A673 (cell line): ENCODE measurements at regions not wholly inside any gene's neighbourhood (a gene's known extent, or its start where the extent isn't known, plus 50 kb on each side); places are given as distances from the start of the nearest gene placed in this dataset.

Experiments used
- CTCF ChIP-seq: fragments of 300-800, 200-600 bp; sonication (generic); conservative IDR thresholded peaks from 2 replicates; pipeline ENCODE4 v1.5.1; 2017; ENCODE audit warnings: low read depth, mild to moderate bottlenecking, antibody characterized with exemption, low read length, moderate library complexity, mixed read lengths
- EZH2 ChIP-seq: fragments of 200-600 bp; sonication (generic); IDR thresholded peaks from 2 replicates; pipeline ENCODE4 v1.6.1; 2017; ENCODE audit warnings: borderline replicate concordance, low read depth, mild to moderate bottlenecking, mixed read lengths, antibody characterized with exemption, low read length; ENCODE audit not compliant: poor library complexity, severe bottlenecking

- TF ChIP-seq CTCF (no peak), EZH2 (no peak)
Measured at GRCh38 chr4:57182132-57182874, 72.1 kb upstream of the IGFBP7 start.
